Brain microvascular endothelial cell (primary cell): ENCODE measurements at regions not wholly inside any gene's neighbourhood (a gene's known extent, or its start where the extent isn't known, plus 50 kb on each side); places are given as distances from the start of the nearest gene placed in this dataset.

Source experiments
- DNase-seq: peaks from one replicate; pipeline ENCODE4 v3.0.0-alpha.2; 2020
- H3K27ac ChIP-seq: fragments of 250-450 bp; sonication (Bioruptor Pico); 2 replicates; pipeline ENCODE4 v1.5.1; 2020; ENCODE audit warnings: mild to moderate bottlenecking, moderate library complexity
- H3K27me3 ChIP-seq: fragments of 250-450 bp; sonication (Bioruptor Pico); replicated peaks from 2 replicates; pipeline ENCODE4 v1.5.1; 2020; ENCODE audit warnings: mild to moderate bottlenecking
- H3K36me3 ChIP-seq: fragments of 250-450 bp; sonication (Bioruptor Pico); replicated peaks from 2 replicates; pipeline ENCODE4 v1.5.1; 2020; ENCODE audit warnings: mild to moderate bottlenecking
- H3K4me3 ChIP-seq: 2 replicates; pipeline ENCODE4 v1.5.1; 2011; ENCODE audit warnings: low read depth, mild to moderate bottlenecking, control low read depth, low read length, moderate library complexity
- CTCF ChIP-seq: IDR thresholded peaks from 2 replicates; pipeline ENCODE4 v1.5.1; 2011; ENCODE audit warnings: low read depth, mild to moderate bottlenecking, moderate library complexity, low read length, control low read depth, inconsistent platforms; ENCODE audit errors: missing control alignments
- in situ Hi-C: cut with HindIII; loops from 2 replicates; pipeline ENCODE4 v1.10.0; 2017; ENCODE audit warnings: low sequenced_read_pairs, low pct_ligation_motif_present

GRCh38 chr1:5405263-5405662 lies 587.0 kb downstream of the NPHP4 start:
- DNase-seq, result no peak
- Histone ChIP-seq H3K27me3 (no peaks in the 10 kb centered on the region), H3K4me3 (no peak overlapping the region), H3K36me3 (no peaks in the 10 kb centered on the region), H3K27ac (no peak overlapping the region)
- in situ Hi-C loops, result no loop called here
- TF ChIP-seq CTCF, result no peak

- no peak overlapping the region for H3K4me3 ChIP-seq
- TF ChIP-seq CTCF, result no peak
- H3K27ac ChIP-seq, result no peak overlapping the region
- no peaks in the 10 kb centered on the region for H3K27me3 ChIP-seq
- H3K36me3 ChIP-seq, result no peaks in the 10 kb centered on the region
- in situ Hi-C loops, result no loop called here
- no peak for DNase-seq
Observed at GRCh38 chr1:5404412-5405203, 587.6 kb downstream of the NPHP4 start.

- DNase-seq, result no peak
- TF ChIP-seq CTCF, result no peak
- Histone ChIP-seq H3K27ac (no peak overlapping the region), H3K4me3 (no peak overlapping the region), H3K36me3 (no peaks in the 10 kb centered on the region), H3K27me3 (no peaks in the 10 kb centered on the region)
- in situ Hi-C loops, result no loop called here
Observed at GRCh38 chr1:5403935-5404334, 588.3 kb downstream of the NPHP4 start.

GRCh38 chr1:5402618-5403017 lies 589.6 kb downstream of the NPHP4 start:
- in situ Hi-C loops, result no loop called here
- no peak overlapping the region for H3K4me3 ChIP-seq
- no peaks in the 10 kb centered on the region for H3K27me3 ChIP-seq
- no peaks in the 10 kb centered on the region for H3K36me3 ChIP-seq
- no peak overlapping the region for H3K27ac ChIP-seq
- no peak for TF ChIP-seq CTCF
- DNase-seq, result no peak

GRCh38 chr1:5399771-5400170 lies 592.5 kb downstream of the NPHP4 start:
- Histone ChIP-seq H3K4me3 (no peak overlapping the region), H3K36me3 (no peaks in the 10 kb centered on the region), H3K27ac (no peak overlapping the region), H3K27me3 (no peaks in the 10 kb centered on the region)
- no peak for DNase-seq
- no peak for TF ChIP-seq CTCF
- in situ Hi-C loops, result no loop called here

GRCh38 chr1:5396593-5396992 lies 595.6 kb downstream of the NPHP4 start:
- in situ Hi-C loops, result no loop called here
- Histone ChIP-seq H3K27ac (no peak overlapping the region), H3K27me3 (no peaks in the 10 kb centered on the region), H3K4me3 (no peak overlapping the region), H3K36me3 (no peaks in the 10 kb centered on the region)
- no peak for TF ChIP-seq CTCF
- DNase-seq, result no peak
